ENCODE measurements at regions not wholly inside any gene's neighbourhood (a gene's known extent, or its start where the extent isn't known, plus 50 kb on each side); places are given as distances from the start of the nearest gene placed in this dataset.

- TF ChIP-seq CTCF (IDR thresholded peaks at IDR 0.05): no peak
Observed at GRCh38 chr7:86956567-86956966, 102.9 kb downstream of the ELAPOR2 start.

GRCh38 chr7:86955895-86956503 lies 103.5 kb downstream of the ELAPOR2 start:
- TF ChIP-seq CTCF (IDR thresholded peaks at IDR 0.05): no peak

- no peak for TF ChIP-seq CTCF (IDR thresholded peaks at IDR 0.05)
Observed at GRCh38 chr7:86954971-86955370, 104.5 kb downstream of the ELAPOR2 start.

GRCh38 chr7:86953653-86954336 lies 105.7 kb downstream of the ELAPOR2 start:
- no peak for TF ChIP-seq CTCF (IDR thresholded peaks at IDR 0.05)

GRCh38 chr7:86953219-86953618 lies 106.2 kb downstream of the ELAPOR2 start:
- no peak for TF ChIP-seq CTCF (IDR thresholded peaks at IDR 0.05)

GRCh38 chr7:86951895-86952294 lies 107.6 kb downstream of the ELAPOR2 start:
- TF ChIP-seq CTCF (IDR thresholded peaks at IDR 0.05): no peak

- TF ChIP-seq CTCF (IDR thresholded peaks at IDR 0.05): no peak
Observed at GRCh38 chr7:86950944-86951343, 108.5 kb downstream of the ELAPOR2 start.

Data from LNCAP (cell line).